GM21825 (cell line): ENCODE measurements at regions not wholly inside any gene's neighbourhood (a gene's known extent, or its start where the extent isn't known, plus 50 kb on each side); places are given as distances from the start of the nearest gene placed in this dataset.
"Not testable (repeated sequence)": the region's sequence is repeated elsewhere in the genome, so short reads cannot be mapped to it uniquely, and the experiment has no call there.

Experiments
- ATAC-seq: cut with Tn5 transposase; IDR thresholded peaks from one replicate; pipeline ENCODE4 v1.9.1; 2021; ENCODE audit warnings: mild to moderate bottlenecking, moderate library complexity; ENCODE audit not compliant: unreplicated experiment

- no peak for ATAC-seq
These were observed 91.2 kb upstream of the CREB1 start for GRCh38 chr2:207438414-207439126.

GRCh38 chr2:207439881-207440280 lies 89.9 kb upstream of the CREB1 start:
- not testable (repeated sequence) for ATAC-seq

GRCh38 chr2:207444756-207445155 lies 85.0 kb upstream of the CREB1 start:
- no peak for ATAC-seq

DNA sequence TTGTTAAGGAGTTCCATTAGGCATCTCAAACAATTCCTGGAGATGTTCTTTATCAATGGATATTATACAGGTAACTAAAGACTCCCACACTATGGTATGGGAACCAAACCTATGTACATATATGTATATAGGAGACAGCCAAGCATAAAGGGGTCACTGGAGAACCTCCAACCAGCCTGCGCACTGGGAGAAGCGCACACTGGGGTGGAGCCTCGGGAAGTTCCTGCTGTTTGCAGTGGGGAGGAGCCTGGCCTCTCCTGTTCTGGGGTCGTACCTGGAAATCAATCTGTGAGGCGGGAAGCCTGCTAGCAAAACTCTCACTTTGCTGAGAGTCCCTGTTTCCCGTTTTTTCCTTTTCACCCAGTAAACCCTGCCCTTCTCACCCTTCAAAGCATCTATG lies 83.1 kb upstream of the CREB1 start:
- no peak for ATAC-seq

DNA sequence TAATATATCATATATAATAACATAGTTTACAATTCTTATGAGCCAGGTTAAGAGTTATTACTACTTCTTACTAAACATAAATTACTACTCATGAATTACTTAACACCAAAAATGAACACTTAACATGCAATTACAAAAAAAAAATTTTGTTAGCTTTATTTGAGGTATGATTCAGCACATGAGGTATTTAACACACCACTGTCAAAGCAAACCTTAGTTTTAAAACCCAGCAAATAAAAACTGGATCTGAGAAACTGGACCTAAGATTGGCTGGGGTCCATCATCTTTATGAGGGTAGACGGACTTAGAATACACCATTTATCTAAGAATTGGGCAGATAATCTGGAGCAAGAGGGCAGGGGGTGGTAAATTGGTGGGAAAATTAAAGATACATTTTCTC lies 81.8 kb upstream of the CREB1 start:
- no peak for ATAC-seq

DNA sequence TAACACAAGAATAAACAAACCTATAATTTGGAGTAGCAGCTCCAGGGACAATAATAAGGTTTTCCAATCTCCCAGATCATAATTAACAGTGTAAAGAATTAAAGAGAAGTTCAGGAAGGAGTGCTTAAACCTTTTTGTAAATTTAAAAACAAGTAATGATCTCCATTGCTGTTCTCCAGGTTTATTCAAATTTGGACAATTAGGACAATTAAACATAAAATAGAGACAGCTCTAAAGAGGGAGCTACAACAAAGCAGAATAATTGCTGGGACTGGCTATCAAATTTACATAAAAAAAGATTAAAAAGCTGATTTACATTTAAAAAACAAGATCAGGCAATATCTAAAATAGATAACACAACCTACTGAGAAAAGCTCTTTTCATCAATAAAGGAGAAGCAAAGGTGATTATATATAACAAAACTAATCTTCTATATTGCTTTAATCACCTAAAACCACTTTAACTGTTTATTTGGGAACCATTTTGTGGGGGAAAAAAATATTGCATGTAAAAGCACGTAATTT lies 80.1 kb upstream of the CREB1 start:
- ATAC-seq: no peak

DNA sequence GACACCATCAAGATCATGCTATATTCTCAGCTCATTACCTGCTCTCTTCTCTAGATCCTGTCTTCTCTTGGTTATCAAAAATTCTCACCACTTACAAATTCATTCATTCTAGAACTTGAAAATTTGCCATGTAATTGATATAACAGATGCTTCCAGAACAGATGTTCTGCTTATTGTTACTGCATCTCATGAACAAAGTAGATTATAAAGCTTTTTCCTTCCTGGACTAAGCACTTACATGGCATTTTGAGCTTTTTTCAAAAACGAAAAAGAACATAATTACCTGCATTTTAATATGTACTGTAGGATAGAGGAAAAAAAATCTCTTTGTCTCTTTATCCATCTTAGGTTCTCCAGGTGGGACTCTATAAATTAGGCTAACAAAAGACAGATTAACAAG lies 79.6 kb upstream of the CREB1 start:
- ATAC-seq: no peak

DNA sequence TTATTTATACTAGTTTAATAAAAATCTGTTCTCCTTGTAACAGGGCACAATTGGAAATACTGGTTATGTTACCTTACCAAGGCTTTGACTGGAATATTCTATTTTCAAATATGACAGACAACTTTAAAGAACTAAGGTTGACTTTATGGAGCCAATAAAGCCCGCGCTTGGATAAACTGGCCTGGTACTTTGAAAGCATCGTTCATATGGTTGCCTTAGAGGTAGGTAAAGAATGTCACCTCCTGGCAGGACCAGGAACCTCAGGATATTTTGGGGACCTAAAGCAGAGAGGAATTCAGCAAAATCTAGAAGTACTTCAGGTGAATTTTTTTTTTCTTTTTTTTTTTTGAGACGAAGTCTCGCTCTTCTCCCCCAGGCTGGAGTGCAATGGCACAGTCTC lies 71.2 kb upstream of the CREB1 start:
- no peak for ATAC-seq

DNA sequence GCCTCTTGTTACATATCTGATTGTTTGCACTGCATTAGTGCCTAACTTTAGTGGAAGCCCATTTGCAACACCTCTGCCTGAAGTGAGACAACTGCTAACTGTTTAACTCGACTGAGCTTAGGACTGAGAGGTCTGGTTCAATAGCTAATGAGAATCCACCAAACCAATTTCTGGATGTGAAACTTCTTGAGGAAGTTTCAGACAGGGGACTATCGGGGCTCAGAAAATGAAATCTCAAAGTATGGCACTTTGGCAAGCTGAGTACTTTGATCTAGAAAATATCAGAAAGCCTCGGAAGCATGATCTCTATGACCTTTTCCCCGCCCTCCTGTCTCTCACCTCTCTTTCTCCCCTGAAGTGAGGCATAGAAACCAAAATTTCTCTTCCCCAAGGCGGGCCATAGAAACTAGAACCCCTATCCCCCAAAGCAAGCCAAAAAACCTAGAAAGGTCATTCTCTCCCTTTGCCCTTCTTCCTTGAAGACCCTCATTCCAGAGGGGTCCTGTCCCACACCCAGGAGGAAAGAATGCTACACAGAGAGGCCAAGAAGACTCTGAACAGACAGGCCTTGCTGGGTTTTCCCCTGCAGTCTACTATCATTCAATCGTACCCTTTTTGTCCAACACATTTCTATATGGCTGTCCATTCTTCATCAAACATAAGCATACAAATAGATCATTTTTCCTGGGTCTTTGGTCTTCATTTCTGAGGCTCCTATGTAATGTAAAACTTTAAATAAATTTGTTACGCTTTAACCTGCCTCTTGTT lies 69.6 kb upstream of the CREB1 start:
- ATAC-seq: peak; percentile 86

- no peak for ATAC-seq
These were observed 66.3 kb upstream of the CREB1 start for GRCh38 chr2:207463433-207463832.

DNA sequence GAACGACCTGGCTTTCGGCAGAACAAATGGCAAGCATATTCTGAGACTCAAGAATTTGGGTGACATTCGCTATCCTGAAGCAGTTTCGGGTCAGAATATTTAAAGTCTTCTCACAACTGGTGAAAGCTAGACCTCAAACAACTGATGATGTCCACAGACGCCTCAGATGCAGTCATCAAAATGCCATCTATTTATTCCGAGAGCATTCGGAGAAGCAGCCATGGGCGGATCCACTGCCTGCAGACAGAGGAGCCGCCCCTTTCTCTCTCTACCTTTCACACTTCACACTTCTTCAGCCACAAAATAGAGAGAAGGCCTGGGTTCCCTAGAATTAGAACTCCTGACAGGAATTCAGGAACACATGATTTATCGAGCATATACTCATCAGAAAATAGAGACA lies 65.8 kb upstream of the CREB1 start:
- ATAC-seq: no peak

DNA sequence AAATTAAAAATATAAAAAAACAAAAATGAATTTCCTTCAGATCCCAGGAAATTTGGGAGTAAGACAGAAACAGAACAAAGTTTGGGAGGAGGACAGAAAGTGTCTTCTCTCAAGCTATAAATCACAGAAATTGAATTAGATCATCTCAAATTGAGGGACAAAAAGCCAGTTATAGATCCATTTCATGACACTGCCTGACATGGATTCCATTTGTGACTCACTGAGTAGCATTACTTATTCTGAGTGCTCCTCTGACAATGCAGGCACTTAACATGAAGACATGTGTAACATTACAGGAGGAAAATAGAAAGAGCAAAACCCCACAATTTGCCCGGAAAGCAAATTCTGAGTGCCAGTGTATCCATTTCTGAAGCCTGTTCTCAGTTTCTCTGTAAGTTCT lies 63.9 kb upstream of the CREB1 start:
- no peak for ATAC-seq

GRCh38 chr2:207467716-207468347 lies 61.9 kb upstream of the CREB1 start:
- no peak for ATAC-seq

DNA sequence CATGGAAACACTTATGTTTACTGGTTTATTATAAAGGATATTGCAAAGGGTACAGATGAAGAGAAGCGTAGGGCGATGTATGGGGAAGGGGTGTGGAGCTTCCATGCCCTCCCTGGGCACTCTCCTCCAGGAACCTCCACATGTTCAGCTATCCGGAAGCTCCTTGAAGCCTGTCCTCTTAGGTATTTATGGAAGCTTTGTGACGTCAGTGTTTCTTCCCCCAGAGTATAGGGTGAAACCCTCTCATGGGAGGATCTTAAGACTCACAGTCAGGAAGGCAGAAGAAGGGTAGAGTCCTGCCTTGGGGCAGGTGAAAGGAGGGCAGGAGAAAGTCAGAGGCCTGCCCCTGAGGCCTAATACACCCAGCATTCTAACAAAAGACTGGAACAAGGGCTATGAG lies 61.3 kb upstream of the CREB1 start:
- ATAC-seq: no peak

DNA sequence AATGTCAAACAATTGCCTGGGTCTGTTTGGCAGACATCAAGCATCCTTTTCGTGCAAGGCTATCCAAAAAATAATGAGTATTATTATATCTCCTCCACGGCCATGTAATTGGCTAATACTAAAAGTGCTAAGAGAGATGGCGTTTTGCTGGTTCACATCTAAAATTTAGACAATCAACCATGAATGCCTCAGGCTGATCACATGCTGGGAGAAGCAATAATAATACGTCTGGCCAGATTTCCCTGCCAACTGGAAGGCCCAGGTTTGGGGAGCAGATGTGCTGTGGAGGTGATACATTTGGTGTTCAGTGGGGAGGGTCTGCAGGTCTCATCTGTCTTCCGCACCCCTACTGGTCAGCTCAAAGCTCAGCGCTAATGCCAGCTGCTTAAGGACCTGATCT lies 60.3 kb upstream of the CREB1 start:
- no peak for ATAC-seq

DNA sequence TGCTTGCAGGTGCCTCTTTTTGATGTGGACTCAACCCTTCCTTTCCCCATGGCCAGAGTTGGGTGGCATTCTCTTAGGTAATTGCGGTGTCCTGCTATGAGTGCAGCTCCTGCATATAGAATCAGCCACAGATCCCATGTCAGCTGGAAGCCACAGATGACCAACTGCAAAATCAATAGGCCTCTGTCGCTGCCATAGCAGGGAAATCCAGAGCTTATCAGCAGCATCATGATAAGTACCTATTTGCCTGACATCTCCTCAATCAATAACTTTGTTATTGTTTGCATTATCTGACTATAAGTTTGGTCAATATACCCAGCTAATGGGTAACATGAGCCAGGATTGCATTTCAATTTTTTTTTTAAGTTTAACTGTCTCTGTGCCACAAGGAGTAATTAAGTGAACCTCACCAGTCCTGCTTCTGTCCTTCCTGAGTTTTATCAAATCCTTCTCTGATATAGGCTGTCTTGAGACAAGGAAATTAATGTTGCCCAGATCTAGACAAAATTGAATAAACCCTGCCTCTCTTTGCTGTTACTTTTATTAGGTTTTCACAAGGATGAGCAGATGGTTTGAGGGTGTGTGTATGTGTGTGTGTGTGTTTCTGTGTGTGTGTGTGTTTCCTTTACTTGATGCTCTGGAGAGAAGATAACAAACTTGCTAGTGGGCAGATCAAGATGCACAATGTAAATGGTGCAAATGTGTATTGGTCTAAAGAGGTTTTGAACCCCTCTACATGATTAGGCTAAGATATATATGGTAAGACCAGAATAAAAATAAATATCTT lies 59.6 kb upstream of the CREB1 start:
- ATAC-seq: no peak

- ATAC-seq: no peak
These were observed 58.5 kb upstream of the CREB1 start for GRCh38 chr2:207471261-207471660.

DNA sequence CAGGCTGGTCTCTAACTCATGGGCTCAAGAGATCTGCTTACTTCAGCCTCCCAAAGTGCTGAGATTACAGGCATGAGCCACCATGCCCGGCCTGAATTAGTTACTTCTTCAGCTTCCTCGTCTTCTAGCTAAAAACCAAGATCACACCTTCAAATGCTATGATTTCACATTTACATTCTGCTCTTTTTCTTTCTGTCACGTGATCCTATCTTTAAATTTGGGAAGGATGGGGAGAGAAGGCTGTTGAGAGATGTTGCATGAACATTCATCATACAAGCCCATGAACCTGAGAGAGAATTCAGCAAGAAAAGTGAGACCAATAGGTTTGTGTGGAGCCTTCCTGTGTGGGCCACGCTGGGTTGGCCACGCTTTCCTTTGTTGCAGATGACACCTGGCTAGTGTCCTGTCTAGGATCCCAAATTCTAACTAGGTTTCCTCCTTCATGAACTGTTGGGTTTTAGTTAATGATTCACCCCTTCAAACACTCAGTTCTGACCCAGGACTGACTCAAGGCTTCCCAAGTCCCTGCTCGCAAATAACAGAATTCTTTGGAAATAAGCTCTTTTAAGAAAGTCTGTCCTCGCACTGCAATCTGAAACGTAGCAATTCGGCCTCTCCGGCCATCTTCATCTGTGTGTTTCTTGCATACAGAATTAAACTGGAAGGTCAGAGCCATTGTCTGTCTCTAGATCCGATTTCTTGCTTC lies 57.3 kb upstream of the CREB1 start:
- ATAC-seq: no peak

DNA sequence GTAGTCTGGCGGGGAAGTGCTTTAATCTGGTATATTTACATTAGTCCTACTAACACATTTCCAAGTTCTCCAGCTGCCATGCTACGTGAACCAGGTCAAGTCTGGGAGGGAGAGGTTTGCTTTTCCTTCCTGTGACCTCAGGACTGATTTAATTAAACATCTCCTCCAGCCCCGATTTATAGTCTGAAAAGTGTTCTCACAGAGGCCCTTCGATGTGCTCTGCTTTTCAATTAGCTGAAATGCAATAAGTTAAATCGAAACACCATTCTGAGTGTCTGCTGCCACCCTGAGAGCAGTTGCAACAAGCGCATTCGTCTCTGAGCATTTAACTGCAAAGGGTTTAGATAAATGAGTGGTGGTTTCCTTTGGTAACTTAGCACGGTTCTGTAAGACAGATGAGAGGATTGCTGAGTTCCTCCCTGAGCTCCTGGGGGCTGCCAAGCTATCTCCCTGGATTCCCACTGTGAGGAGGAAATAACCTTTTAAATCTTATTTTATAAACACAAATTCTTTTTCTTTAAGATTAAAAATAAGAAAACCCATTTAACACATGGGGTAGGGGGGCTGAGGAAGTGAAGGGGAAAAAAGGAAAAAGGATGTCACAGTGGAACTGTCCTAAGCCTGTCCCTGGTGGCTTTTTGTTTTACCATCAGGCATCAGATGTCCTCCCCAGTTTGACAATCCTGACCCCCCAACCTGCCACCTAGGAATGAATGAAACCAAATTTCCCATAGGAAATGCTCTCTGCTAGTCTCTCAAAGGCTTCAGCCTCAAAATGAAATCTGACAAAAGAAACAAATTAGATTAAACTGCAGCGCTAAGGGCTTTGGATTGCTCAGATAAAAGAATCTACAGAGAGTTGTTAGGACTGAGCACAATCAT lies 56.5 kb upstream of the CREB1 start:
- ATAC-seq: no peak

DNA sequence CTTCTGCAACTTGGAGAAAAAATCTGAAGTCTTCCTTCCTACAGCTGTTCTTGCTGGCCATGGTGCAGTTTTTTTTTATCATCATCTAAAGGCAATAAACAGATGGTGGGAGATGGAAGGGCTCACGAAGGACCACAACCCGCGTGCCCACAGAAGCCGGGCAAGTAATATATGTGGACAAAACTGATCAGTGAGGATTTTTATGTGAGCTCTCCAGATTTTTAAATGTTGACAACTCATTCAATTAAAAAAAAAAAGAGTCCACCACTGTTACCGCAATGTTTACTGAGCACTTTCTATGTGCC lies 55.9 kb upstream of the CREB1 start:
- no peak for ATAC-seq
